ENCODE measurements at regions not wholly inside any gene's neighbourhood (a gene's known extent, or its start where the extent isn't known, plus 50 kb on each side); places are given as distances from the start of the nearest gene placed in this dataset.

DNA sequence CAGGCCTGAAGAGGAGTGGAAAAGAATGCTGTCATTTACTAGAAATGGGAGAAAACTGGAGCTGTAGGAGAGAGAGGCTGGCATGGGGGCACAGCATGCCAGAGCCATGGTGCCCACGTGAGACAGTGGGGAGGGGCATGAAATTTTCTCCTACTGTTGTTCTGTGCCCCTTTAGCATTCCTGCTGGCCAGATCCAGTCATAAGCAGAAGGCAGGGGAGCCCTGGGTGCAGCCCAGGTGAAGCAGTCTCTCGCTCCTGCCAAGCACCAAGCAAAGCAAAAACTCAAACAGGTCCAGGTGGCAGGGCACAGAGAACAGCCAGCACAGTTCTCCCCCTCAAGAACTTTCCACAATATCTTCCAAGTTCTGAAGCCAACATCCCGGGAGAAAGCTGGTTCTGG lies 383.2 kb downstream of the TCERG1L start:
- no peak for TF ChIP-seq EZH2 (IDR thresholded peaks at IDR 0.05; ENCODE audit: low read length, unreplicated experiment)
- TF ChIP-seq, protein P1, sequence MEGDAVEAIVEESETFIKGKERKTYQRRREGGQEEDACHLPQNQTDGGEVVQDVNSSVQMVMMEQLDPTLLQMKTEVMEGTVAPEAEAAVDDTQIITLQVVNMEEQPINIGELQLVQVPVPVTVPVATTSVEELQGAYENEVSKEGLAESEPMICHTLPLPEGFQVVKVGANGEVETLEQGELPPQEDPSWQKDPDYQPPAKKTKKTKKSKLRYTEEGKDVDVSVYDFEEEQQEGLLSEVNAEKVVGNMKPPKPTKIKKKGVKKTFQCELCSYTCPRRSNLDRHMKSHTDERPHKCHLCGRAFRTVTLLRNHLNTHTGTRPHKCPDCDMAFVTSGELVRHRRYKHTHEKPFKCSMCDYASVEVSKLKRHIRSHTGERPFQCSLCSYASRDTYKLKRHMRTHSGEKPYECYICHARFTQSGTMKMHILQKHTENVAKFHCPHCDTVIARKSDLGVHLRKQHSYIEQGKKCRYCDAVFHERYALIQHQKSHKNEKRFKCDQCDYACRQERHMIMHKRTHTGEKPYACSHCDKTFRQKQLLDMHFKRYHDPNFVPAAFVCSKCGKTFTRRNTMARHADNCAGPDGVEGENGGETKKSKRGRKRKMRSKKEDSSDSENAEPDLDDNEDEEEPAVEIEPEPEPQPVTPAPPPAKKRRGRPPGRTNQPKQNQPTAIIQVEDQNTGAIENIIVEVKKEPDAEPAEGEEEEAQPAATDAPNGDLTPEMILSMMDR (conservative IDR thresholded peaks at IDR 0.05; ENCODE audit: low read depth, low read length), result no peak
